GM12873 (cell line): ENCODE measurements at regions not wholly inside any gene's neighbourhood (a gene's known extent, or its start where the extent isn't known, plus 50 kb on each side); places are given as distances from the start of the nearest gene placed in this dataset.

Experiments used
- TF ChIP-seq, protein P1 (sequence below): IDR thresholded peaks from 2 replicates; pipeline ENCODE4 v1.5.1; 2012; ENCODE audit warnings: low read depth, mild to moderate bottlenecking, moderate library complexity, low read length, control low read depth; ENCODE audit not compliant: insufficient read depth; ENCODE audit errors: missing control alignments

DNA sequence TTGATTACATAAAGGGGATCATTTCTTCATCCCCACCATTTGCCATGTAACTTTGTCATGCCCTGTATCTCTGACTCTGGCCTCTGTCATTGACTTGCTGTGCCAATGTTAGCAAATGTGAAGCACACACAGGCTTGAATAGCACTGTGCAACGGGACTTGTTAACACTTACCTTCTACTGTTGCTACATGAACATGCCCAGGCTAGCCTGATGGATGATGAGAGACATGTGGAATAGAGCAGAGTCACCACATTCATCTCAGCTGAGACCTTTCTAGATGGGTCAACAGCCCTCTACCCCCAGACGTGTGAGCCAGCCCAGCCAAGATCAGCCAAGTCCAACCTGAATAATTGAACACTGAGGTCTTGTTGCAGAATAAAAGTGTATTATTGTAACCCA, 162.1 kb upstream of the SALL1 start:
- TF ChIP-seq, protein P1, sequence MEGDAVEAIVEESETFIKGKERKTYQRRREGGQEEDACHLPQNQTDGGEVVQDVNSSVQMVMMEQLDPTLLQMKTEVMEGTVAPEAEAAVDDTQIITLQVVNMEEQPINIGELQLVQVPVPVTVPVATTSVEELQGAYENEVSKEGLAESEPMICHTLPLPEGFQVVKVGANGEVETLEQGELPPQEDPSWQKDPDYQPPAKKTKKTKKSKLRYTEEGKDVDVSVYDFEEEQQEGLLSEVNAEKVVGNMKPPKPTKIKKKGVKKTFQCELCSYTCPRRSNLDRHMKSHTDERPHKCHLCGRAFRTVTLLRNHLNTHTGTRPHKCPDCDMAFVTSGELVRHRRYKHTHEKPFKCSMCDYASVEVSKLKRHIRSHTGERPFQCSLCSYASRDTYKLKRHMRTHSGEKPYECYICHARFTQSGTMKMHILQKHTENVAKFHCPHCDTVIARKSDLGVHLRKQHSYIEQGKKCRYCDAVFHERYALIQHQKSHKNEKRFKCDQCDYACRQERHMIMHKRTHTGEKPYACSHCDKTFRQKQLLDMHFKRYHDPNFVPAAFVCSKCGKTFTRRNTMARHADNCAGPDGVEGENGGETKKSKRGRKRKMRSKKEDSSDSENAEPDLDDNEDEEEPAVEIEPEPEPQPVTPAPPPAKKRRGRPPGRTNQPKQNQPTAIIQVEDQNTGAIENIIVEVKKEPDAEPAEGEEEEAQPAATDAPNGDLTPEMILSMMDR, result no peak

DNA sequence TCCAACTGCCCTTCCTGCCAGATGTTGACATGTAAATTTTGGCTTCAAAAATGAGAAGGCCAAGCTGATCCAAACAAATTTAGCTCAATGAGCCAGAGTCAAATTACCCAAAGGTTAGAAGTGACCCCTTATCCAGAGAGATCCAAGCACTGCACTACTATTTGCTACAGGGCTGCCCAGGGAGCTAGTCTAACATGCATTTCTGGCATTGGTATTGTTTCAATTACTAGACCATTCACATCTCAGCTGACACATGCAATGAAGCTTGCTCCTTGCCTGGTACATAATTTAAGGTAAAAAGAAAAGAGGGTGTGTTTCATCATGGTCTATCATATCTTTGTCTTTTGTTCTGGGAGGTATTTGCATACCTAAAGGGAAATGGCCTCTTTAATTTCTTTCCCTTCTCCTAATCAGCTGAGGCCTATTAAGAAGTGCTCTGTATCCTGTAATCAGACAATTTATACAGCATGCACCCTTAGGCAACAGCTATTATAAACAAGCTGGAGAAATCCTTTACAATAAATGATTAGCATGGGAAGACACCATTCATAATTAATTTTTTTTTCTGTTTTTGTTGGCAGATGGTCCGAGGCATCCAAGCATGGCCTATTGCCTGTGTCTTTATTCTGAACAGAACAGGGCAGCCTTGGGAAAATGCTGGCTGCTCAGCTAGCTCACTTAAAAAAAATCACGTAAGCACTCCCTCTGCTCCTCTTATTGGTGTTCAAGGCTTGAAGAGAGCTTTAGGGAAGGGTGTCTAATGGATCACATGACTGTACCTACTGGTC, 161.5 kb upstream of the SALL1 start:
- TF ChIP-seq, protein P1, result no peak

DNA sequence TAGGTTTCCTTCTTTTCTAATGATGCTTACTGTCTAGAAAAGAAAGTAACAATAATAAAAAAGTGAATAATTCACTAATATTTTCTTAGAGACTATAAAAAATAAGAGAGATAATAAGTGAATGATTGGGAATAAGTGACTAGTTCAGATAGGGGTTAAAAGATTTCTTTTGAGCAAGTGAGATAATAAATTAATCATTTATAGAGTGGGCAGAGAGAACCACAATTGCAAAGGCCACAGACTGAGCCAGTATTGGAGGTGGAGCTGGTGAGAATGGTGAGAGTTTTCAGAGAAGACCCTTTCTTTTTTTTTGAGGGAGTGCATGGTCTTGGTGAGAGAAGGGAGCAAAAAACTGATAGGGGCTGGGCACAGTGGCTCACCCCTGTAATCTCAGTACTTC, 159.1 kb upstream of the SALL1 start:
- TF ChIP-seq, protein P1, result no peak

DNA sequence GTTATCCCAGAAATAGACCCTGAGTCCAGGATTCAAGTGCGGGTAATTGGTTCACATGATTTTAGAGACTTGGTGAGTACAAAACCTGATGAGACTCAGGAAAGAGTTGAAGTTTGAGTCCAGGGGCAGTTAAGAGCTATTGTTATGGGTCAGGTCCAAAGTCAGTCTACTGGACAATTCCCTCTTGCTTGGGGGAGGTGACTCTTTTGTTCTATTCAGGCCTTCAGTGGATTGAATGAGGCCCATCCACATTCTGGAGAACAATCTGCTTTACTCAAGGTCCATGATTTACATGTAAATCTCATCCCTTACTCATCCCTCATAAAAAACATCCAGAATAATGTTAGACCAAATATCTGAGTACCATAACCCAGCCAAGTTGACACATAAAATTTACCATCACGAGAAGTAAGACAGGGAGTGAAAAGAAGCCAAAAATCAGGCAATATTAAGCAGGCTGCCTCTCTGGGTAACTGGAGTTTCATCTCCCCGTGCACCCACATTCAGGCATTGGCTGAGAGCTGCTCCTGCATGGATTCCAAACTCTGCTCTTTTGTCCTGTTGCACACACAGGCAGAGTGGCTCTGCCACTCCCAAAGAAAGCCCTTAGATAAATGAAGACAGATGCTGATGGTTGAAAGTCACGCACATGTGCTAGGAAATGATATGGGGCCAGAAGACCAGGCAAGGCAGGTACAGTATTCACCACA, 156.0 kb upstream of the SALL1 start:
- TF ChIP-seq, protein P1, result no peak

DNA sequence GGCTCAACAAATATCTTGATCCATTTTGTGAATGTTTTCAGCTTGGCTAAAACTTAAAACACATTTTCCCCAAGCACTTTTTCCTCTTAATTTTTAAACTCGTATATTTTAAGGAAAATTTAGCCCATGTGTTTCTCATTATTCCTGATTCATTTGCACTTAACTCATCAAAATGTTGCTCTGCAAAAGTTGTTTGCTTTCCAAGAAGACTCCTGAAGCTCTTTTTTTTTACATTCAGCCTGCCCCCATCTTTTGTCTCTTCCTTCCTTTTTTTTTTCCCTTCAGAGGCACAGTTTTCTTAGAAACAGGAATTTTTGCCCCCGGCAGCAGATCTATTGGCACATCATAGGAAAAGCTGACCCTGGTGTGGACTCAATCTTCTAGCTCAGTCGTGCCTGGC, 155.0 kb upstream of the SALL1 start:
- TF ChIP-seq, protein P1, result no peak

DNA sequence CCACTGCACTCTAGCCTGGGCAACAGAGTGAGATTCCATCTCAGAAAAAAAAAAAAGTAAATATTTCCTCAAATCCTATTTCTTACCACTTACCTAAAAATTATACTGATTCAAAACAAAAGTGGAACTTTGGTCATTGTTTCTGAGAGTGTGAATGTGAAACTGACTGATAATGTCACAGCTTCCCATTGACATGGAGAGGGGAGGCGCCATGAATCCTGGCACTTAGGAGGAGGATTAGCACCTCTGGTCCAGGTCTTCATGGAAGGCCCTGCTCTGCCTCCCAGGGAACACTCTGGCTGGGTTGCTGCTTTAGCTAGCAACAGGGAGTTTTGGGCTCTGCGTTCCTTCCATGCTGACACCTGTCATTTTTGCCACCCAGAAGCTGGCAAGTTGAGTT, 154.3 kb upstream of the SALL1 start:
- TF ChIP-seq, protein P1, result no peak

DNA sequence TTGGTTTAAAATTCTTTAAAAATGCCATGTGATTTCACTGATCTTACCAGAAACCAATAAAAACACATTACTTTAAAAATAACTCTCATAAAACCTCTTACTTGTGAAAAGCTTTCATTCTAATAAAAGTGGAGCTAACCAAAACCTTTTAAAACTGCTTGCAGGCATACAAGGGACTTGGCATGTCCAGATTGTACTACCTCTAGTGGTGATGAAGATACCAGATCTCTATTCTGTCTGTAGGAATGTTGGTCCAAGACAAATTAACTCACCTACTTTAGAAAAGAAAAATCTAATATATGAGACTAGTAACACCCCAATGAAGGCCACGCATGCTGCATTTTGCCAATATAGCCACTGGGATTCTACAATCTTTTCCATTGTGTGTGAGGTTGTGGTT, 151.0 kb upstream of the SALL1 start:
- TF ChIP-seq, protein P1, result no peak
